GM18873 (cell line): ENCODE measurements at regions not wholly inside any gene's neighbourhood (a gene's known extent, or its start where the extent isn't known, plus 50 kb on each side); places are given as distances from the start of the nearest gene placed in this dataset.

Experiments
- ATAC-seq: cut with Tn5 transposase; IDR thresholded peaks from one replicate; pipeline ENCODE4 v1.9.1; 2021; ENCODE audit warnings: mild to moderate bottlenecking, moderate library complexity, moderate number of reproducible peaks; ENCODE audit not compliant: unreplicated experiment, low FRiP score

- no peak for ATAC-seq
These were observed 67.2 kb downstream of the CEBPB start for GRCh38 chr20:50257860-50258259.

- ATAC-seq, result no peak
These were observed 68.3 kb downstream of the CEBPB start for GRCh38 chr20:50258790-50259483.

- no peak for ATAC-seq
These were observed 69.3 kb downstream of the CEBPB start for GRCh38 chr20:50259705-50260478.

- no peak for ATAC-seq
These were observed 70.0 kb downstream of the CEBPB start for GRCh38 chr20:50260479-50261221.

GRCh38 chr20:50261471-50262212 lies 71.0 kb downstream of the CEBPB start:
- no peak for ATAC-seq

GRCh38 chr20:50263831-50264230 lies 73.2 kb downstream of the CEBPB start:
- no peak for ATAC-seq

- ATAC-seq, result no peak
These were observed 74.0 kb downstream of the CEBPB start for GRCh38 chr20:50264534-50265145.

GRCh38 chr20:50265245-50265946 lies 74.8 kb downstream of the CEBPB start:
- no peak for ATAC-seq

- no peak for ATAC-seq
These were observed 75.8 kb downstream of the CEBPB start for GRCh38 chr20:50266293-50267040.

GRCh38 chr20:50267041-50267865 lies 76.6 kb downstream of the CEBPB start:
- no peak for ATAC-seq

- ATAC-seq, result no peak
These were observed 77.2 kb downstream of the CEBPB start for GRCh38 chr20:50267866-50268219.

- ATAC-seq, result no peak
These were observed 78.7 kb downstream of the CEBPB start for GRCh38 chr20:50269091-50270033.

- ATAC-seq, result no peak
These were observed 79.4 kb downstream of the CEBPB start for GRCh38 chr20:50270034-50270395.

- no peak for ATAC-seq
These were observed 79.9 kb downstream of the CEBPB start for GRCh38 chr20:50270569-50270968.

GRCh38 chr20:50271176-50271575 lies 80.5 kb downstream of the CEBPB start:
- no peak for ATAC-seq

GRCh38 chr20:50271612-50272011 lies 81.0 kb downstream of the CEBPB start:
- ATAC-seq, result no peak
